SK-N-SH (cell line): ENCODE measurements at regions not wholly inside any gene's neighbourhood (a gene's known extent, or its start where the extent isn't known, plus 50 kb on each side); places are given as distances from the start of the nearest gene placed in this dataset.

Experiments
- CTCF ChIA-PET: fragments of 300-600, 350-600 bp; formaldehyde crosslinking; extraction: SDS; loops from one replicate; lab custom pipeline; 2021; lab: Yijun Ruan, JAX
- POLR2A ChIA-PET: fragments of 350-600 bp; sonication (Branson Sonifier 250); formaldehyde crosslinking; extraction: SDS; loops from one replicate; lab custom pipeline; 2020; ENCODE audit warnings: antibody characterized with exemption, inconsistent platforms; lab: Yijun Ruan, JAX
- DNase-seq: peaks from one replicate; pipeline ENCODE4 v3.0.0; 2012
- H2AFZ ChIP-seq: fragments of 200-600 bp; sonication (generic); 2 replicates; pipeline ENCODE4 v1.8.1; 2016; ENCODE audit warnings: antibody characterized with exemption, mild to moderate bottlenecking, low read depth
- H3F3A ChIP-seq: fragments of 200-600 bp; sonication (generic); replicated peaks from 2 replicates; pipeline ENCODE3; 2016; ENCODE audit warnings: antibody characterized with exemption, mild to moderate bottlenecking; ENCODE audit not compliant: insufficient read depth
- H3K27ac ChIP-seq, 2 experiments: fragments of 200-500 bp in 1 of 2; fragments of 200-600 bp in 1 of 2; sonication (Bioruptor generic) in 1 of 2; sonication (generic), shearing (Covaris generic) in 1 of 2; 2 replicates each; pipeline versions ENCODE4 v1.5.1 to v1.6.1; 2014 to 2016; ENCODE audit warnings: low read depth in 2 of 2, inconsistent platforms in 1 of 2, low read length in 1 of 2, mild to moderate bottlenecking in 1 of 2, mixed read lengths in 1 of 2
- H3K27me3 ChIP-seq: fragments of 200-600 bp; sonication (generic), shearing (Covaris generic); 2 replicates; pipeline ENCODE4 v1.6.1; 2016; ENCODE audit warnings: mixed run types; ENCODE audit not compliant: insufficient read depth
- H3K36me3 ChIP-seq, 2 experiments: fragments of 200-500 bp in 1 of 2; fragments of 200-600 bp in 1 of 2; sonication (Bioruptor generic) in 1 of 2; sonication (generic) in 1 of 2; replicated peaks in 1 of 2; 2 replicates each; pipeline versions ENCODE3 to v1.5.1; 2014 to 2016; ENCODE audit warnings: low read length in 1 of 2, mild to moderate bottlenecking in 1 of 2; ENCODE audit not compliant: insufficient read depth in 2 of 2, control insufficient read depth in 1 of 2
- H3K4me1 ChIP-seq, 2 experiments: fragments of 200-500 bp in 1 of 2; fragments of 200-600 bp in 1 of 2; sonication (Bioruptor generic) in 1 of 2; sonication (generic), shearing (Covaris generic) in 1 of 2; 2 replicates each; pipeline versions ENCODE4 v1.5.1 to v1.6.1; 2014 to 2016; ENCODE audit warnings: low read depth in 1 of 2, low read length in 1 of 2, mixed run types in 1 of 2; ENCODE audit not compliant: insufficient read depth in 2 of 2, control insufficient read depth in 1 of 2
- H3K4me2 ChIP-seq: fragments of 200-600 bp; sonication (generic), shearing (Covaris generic); 2 replicates; pipeline ENCODE4 v1.6.1; 2017; ENCODE audit warnings: mixed run types
- H3K4me3 ChIP-seq, 2 experiments: fragments of 200-500 bp in 1 of 2; fragments of 200-600 bp in 1 of 2; sonication (Bioruptor generic) in 1 of 2; sonication (generic), shearing (Covaris generic) in 1 of 2; 2 replicates each; pipeline versions ENCODE4 v1.5.1 to v1.8.1; 2014 to 2016; ENCODE audit warnings: low read depth in 2 of 2, inconsistent platforms in 1 of 2, low read length in 1 of 2, mild to moderate bottlenecking in 1 of 2, mixed read lengths in 1 of 2, moderate library complexity in 1 of 2
- H3K79me2 ChIP-seq: fragments of 200-600 bp; sonication (generic); 2 replicates; pipeline ENCODE4 v1.8.1; 2017; ENCODE audit warnings: mild to moderate bottlenecking; ENCODE audit not compliant: insufficient read depth
- H3K9ac ChIP-seq: fragments of 200-600 bp; sonication (generic); 2 replicates; pipeline ENCODE4 v1.6.1; 2017; ENCODE audit warnings: mixed run types
- H3K9me2 ChIP-seq: fragments of 200-600 bp; sonication (generic); 2 replicates; pipeline ENCODE4 v1.6.1; 2017; ENCODE audit warnings: mixed run types
- H3K9me3 ChIP-seq: fragments of 200-600 bp; sonication (generic); 2 replicates; pipeline ENCODE4 v1.6.1; 2017; ENCODE audit warnings: mixed run types, mild to moderate bottlenecking, moderate library complexity
- H4K20me1 ChIP-seq: fragments of 200-600 bp; sonication (generic); 2 replicates; pipeline ENCODE4 v1.6.1; 2017; ENCODE audit warnings: mild to moderate bottlenecking, mixed run types; ENCODE audit not compliant: insufficient read depth
- EP300 ChIP-seq, 2 experiments: IDR thresholded peaks; 2 replicates each; pipeline versions ENCODE4 v1.4.0 to v1.6.1; 2012; ENCODE audit warnings: borderline replicate concordance in 1 of 2, low read depth in 1 of 2, low read length in 1 of 2
- FOXJ3 ChIP-seq: sonication (generic); formaldehyde crosslinking; IDR thresholded peaks from 2 replicates; pipeline ENCODE4 v1.5.1; 2020; ENCODE audit warnings: mild to moderate bottlenecking, missing genetic modification reagents
- FOXM1 ChIP-seq: IDR thresholded peaks from 2 replicates; pipeline ENCODE4 v1.4.0; 2012; ENCODE audit warnings: low read depth, mild to moderate bottlenecking
- MEF2A ChIP-seq: IDR thresholded peaks from 2 replicates; pipeline ENCODE4 v1.4.0; 2012; ENCODE audit warnings: low read depth, borderline replicate concordance
- NFIC ChIP-seq: IDR thresholded peaks from 2 replicates; pipeline ENCODE4 v1.4.0; 2012; ENCODE audit warnings: borderline replicate concordance
- NRF1 ChIP-seq: IDR thresholded peaks from 2 replicates; pipeline ENCODE4 v1.6.1; 2012; ENCODE audit warnings: low read depth, mild to moderate bottlenecking, low read length
- POLR2AphosphoS5 ChIP-seq: IDR thresholded peaks from 2 replicates; pipeline ENCODE4 v1.6.1; 2012; ENCODE audit warnings: low read depth, low read length
- RAD21 ChIP-seq: IDR thresholded peaks from 2 replicates; pipeline ENCODE4 v1.6.1; 2012; ENCODE audit warnings: mild to moderate bottlenecking, low read length
- RXRA ChIP-seq: IDR thresholded peaks from 2 replicates; pipeline ENCODE4 v1.4.0; 2012; ENCODE audit warnings: low read depth, mild to moderate bottlenecking, borderline replicate concordance
- SIN3A ChIP-seq: IDR thresholded peaks from 2 replicates; pipeline ENCODE4 v1.6.1; 2012; ENCODE audit warnings: low read depth, mild to moderate bottlenecking, low read length, moderate library complexity, borderline replicate concordance
- TCF12 ChIP-seq: IDR thresholded peaks from 2 replicates; pipeline ENCODE4 v1.4.0; 2012
- TEAD4 ChIP-seq: IDR thresholded peaks from 2 replicates; pipeline ENCODE4 v1.4.0; 2012; ENCODE audit warnings: mild to moderate bottlenecking, borderline replicate concordance; ENCODE audit not compliant: insufficient read depth
- WGBS: methylation state at CpG from one replicate; pipeline ENCODE4 v1.1.6; 2017; ENCODE audit warnings: low lambda C conversion rate; 5-methylcytosine and 5-hydroxymethylcytosine counted together

GRCh38 chr7:51759985-51760384, 443.4 kb upstream of the COBL start:
- no peaks in the 10 kb centered on the region; a peak in 1 of 4 replicates for H3K4me1 ChIP-seq
- H4K20me1 ChIP-seq: no peaks in the 10 kb centered on the region
- H3K27me3 ChIP-seq: no peaks in the 10 kb centered on the region
- no peak overlapping the region for H3K4me2 ChIP-seq
- H3K79me2 ChIP-seq: no peaks in the 10 kb centered on the region
- DNase-seq: no peak
- H2AFZ ChIP-seq: no peak overlapping the region
- no peaks in the 10 kb centered on the region for H3K36me3 ChIP-seq
- no peaks in the 10 kb centered on the region for H3K9me3 ChIP-seq
- WGBS: 5% methylated on average over 2 of the region's 2 CpGs
- POLR2A ChIA-PET: no interaction called here
- TF ChIP-seq RXRA (no peak), TCF12 (no peak), FOXM1 (no peak), TEAD4 (no peak), EP300 (IDR thresholded peaks at IDR 0.05; ENCODE audit: borderline replicate concordance in 1 of 2, low read depth in 1 of 2, low read length in 1 of 2) (no peak), FOXJ3 (CRISPR knock-in tag) (no peak), NFIC (no peak), NRF1 (no peak)
- TF ChIP-seq, all 33 proteins: peak for 0
- Histone ChIP-seq H3K27ac (no peak overlapping the region), H3F3A (no peaks in the 10 kb centered on the region), H3K9ac (no peak overlapping the region), H3K9me2 (no peaks in the 10 kb centered on the region), H3K4me3 (no peak overlapping the region)
- CTCF ChIA-PET: interaction anchor here (1.3 kb wide), 2 partner anchors 9 to 330 kb away, joined by 3 to 4 read pairs; no protein-coding TSS in a partner anchor

GRCh38 chr7:51757960-51758359, 441.4 kb upstream of the COBL start:
- WGBS: 27% methylated on average over 6 of the region's 6 CpGs
- Histone ChIP-seq H3K9ac (no peak overlapping the region), H4K20me1 (no peaks in the 10 kb centered on the region), H3K4me2 (no peak overlapping the region), H3K9me2 (no peaks in the 10 kb centered on the region), H3F3A (no peaks in the 10 kb centered on the region), H3K4me1 (no peaks in the 10 kb centered on the region; a peak in 1 of 4 replicates), H3K9me3 (no peaks in the 10 kb centered on the region), H3K79me2 (no peaks in the 10 kb centered on the region), H3K27me3 (no peaks in the 10 kb centered on the region), H3K36me3 (no peaks in the 10 kb centered on the region), H3K4me3 (no peak overlapping the region), H2AFZ (no peak overlapping the region), H3K27ac (no peak overlapping the region)
- POLR2A ChIA-PET: no interaction called here
- CTCF ChIA-PET: interaction anchor here (1.7 kb wide), 1 partner anchor 13 kb away, joined by 4 read pairs; no protein-coding TSS in a partner anchor
- no peak for DNase-seq
- TF ChIP-seq POLR2AphosphoS5 (no peak), SIN3A (no peak), MEF2A (no peak)

- Histone ChIP-seq H3F3A (no peaks in the 10 kb centered on the region), H4K20me1 (no peaks in the 10 kb centered on the region), H3K9me3 (no peaks in the 10 kb centered on the region), H3K27ac (no peak overlapping the region), H3K36me3 (no peaks in the 10 kb centered on the region), H3K27me3 (no peaks in the 10 kb centered on the region), H2AFZ (no peak overlapping the region), H3K79me2 (no peaks in the 10 kb centered on the region), H3K9ac (no peak overlapping the region), H3K4me2 (no peak overlapping the region), H3K9me2 (no peaks in the 10 kb centered on the region; the same call in 1 of the 2 replicates), H3K4me1 (peaks cover 0 to 2% of the 10 kb centered on the region in 2 experiments; a peak in 1 of 4 replicates), H3K4me3 (no peak overlapping the region)
- TF ChIP-seq RAD21 (peak; percentile 31; the same call in 1 of the 2 replicates), POLR2AphosphoS5 (no peak)
- DNase-seq: peak; percentile 3
- CTCF ChIA-PET: interaction anchor here (4.0 kb wide), 1 partner anchor 302 kb away, joined by 15 read pairs; no protein-coding TSS in a partner anchor
- POLR2A ChIA-PET: no interaction called here
Observed at GRCh38 chr7:51732951-51733350, 416.3 kb upstream of the COBL start.
